ENCODE measurements at regions not wholly inside any gene's neighbourhood (a gene's known extent, or its start where the extent isn't known, plus 50 kb on each side); places are given as distances from the start of the nearest gene placed in this dataset.
A peak's percentile ranks its signal among the peaks of the same experiment; 100 is the strongest.

- no peak for TF ChIP-seq EZH2phosphoT487 (IDR thresholded peaks at IDR 0.05; ENCODE audit: borderline replicate concordance, low read length)
- peak; percentile 82 for TF ChIP-seq CTCF (conservative IDR thresholded peaks at IDR 0.05; ENCODE audit: low read depth, low read length)
- TF ChIP-seq EZH2 (IDR thresholded peaks at IDR 0.05; ENCODE audit: low read length, unreplicated experiment): no peak
Measured at GRCh38 chr3:117719316-117719926, 1009.8 kb downstream of the TUSC7 start.

All from PC-3 (cell line).